Eye (tissue), 1 donor: ENCODE measurements at regions not wholly inside any gene's neighbourhood (a gene's known extent, or its start where the extent isn't known, plus 50 kb on each side); places are given as distances from the start of the nearest gene placed in this dataset.

Source experiments
- DNase-seq: peaks from one replicate; pipeline ENCODE4 v3.0.0-alpha.2; 2015

DNA sequence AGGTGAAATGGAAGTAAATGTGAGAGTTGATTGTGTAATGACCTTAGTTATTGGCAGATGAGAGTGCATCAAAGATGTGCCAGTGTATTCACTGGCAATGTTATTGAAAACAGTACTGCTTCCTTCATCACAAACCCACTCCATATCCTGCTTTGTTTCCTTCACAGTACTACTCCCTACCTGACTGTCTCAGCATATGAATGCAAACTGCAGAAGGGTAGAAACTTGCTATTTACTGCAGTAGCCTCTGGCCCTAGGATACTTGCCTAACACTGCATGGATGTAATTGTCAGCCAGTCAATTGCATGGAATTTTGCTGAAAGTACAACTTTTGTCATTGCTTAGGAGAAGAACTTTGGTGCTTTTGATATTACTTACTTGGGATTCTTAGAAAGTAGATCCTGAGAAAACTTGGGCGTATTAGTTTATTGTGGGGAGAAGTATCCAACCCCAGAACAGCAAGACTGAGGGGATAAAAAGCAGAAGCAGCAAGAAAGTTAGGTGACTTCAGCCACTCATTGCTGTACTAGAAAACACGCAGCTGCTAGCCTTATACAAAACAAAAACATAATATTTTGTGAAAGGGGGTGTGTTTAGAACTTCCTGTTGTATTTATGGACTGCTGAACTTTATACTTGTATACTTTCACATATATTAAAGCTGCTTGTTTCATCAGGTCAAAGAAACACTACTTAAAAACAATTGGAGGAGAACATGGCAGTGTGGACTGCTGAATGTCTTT is 219.0 kb downstream of the CCNG2 start:
- no peak for DNase-seq

DNA sequence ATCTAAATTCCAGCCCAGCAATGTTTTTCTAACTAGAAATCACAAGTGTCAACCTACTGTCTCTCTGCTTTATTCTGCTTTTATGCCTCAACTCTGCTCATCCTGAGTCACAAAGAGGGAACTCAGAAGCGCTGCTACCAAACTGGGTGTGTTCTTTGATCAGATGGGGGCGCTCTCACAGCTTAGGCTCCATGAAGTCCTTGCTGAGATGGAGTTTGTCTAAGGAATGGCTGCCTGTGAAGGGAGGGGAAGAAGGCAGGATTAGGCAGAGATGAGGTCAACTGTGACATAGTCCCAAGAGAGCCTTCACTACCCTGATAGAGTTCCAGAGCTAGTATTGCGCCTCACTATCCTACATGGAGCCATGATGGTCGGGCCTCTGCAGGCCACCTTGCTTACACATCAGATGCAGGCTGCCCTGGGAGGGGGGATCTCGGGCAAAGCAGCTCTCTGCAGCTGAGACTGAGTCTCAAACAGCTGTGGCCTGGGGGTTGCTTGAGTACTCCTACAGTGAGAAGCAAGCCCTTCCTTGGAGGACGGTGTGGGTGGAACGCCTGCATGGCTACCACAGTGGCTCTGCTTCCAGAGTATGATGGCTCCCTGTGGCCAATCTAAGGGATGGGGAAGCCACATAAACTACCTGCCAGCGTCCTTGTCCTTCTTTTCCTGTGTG is 219.9 kb downstream of the CCNG2 start:
- DNase-seq: no peak

DNA sequence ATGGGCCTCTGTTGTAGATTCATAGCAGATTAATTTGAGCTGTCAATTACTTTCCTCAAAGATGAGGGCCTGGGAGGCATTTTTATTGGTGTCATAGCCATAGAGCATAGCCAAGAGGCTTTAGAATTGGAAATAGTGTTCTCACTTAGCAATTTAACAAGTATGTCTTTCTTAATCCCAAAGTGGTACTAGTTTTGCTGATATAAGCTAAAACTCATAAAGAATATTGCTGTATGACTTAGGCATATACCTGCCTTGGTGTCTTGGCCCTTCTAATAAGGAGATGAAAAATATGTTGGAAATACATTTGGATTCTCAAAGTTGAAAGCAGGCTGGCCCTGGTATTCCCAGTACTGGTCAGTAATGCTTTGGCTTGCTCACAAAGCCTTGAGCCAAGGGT is 221.5 kb upstream of the CXCL13 start:
- no peak for DNase-seq

DNA sequence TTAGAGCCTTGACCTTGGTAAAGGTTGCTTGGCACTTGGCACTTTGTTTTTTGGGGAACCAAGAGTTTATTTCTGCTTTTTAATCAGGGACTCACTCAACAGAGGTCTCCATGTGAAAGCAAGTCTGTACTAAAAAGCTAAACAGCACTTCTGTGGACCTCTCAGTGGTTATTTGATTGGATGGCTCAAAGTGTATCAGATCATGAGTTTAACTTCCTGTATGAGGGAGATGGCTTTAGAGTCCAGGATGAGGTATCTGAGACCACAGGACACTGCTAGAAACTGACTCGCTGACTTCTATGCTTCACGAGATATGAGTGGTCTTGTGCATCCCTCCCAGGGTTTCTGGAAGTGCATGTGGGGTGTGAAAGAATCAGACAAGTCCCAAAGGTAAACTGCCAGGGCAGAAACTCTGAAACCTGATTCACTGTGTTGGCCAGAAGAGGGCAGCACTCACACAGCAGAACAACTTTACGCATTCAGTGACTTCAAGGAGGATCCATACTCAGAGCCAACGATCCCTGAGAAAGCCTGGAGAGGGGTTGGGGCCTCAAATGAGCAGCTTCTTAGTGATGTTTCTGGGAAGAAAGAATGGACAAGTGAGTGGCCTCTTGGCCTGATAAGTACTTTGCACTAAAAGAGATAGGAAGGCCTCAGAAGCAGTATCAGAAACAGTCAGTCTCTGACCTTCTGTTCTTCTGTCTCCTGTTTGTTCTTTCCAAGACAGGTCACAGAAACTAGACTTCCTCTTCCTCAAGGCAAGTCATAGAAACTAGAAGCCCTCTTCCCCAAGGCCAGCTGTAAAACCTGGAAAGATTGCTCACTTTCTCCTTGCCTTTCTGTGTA is 220.3 kb upstream of the CXCL13 start:
- peak; percentile 82 for DNase-seq

DNA sequence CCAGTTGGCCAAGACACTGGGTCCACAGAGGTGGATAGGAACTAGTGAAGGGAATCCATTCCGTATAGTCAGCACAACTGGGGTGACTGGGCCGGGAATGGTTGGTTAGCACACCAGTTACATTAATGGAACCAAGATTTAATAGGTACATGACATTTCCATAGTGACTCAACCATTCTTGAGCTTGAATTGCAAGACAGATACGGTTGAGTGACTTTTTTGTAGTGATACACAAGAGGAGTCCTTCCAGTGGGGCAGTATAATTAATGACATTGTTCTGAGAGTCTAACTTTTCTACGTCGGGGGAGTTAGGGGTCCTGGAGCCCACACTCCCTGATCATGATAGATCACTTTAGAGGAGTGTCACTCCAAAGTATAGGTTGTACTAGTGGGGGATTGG is 211.6 kb upstream of the CXCL13 start:
- no peak for DNase-seq

DNA sequence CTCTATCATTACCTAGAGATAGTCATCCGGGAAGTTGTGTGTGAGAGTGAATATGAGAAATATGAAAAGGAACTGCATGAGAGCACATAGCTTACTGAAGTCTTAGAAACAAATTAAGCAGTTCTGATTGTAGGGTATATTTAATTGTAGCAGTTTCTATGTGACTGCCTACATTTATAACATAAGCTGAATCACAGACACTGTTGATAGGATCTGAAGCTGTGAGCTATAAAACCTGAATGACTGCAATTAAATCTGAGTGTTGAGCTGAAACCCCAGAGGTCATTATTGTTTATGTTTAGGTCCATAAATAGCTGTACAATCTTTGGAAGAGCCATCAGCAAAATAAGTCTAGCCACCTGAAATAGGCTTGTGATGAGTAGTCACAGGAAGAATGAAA is 210.1 kb upstream of the CXCL13 start:
- no peak for DNase-seq

DNA sequence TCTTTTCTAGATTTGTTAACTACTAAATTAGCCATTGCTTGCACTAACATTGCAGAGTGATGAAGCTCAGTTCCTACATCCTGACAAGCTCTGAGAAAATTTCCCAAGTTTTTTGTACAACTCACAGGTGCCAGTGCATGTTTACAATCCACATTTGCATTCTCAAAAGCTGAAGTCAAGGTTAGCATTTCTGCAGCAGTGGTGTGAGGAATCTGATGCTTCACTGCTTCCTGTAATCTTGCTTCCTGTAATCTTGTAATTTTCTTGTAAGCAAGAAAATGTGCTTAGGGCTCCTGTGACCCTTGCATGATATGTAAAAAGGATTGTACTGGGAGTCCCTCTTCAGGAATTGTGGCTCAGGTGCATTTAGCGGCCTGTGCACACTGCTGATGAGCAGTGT is 207.4 kb upstream of the CXCL13 start:
- no peak for DNase-seq

DNA sequence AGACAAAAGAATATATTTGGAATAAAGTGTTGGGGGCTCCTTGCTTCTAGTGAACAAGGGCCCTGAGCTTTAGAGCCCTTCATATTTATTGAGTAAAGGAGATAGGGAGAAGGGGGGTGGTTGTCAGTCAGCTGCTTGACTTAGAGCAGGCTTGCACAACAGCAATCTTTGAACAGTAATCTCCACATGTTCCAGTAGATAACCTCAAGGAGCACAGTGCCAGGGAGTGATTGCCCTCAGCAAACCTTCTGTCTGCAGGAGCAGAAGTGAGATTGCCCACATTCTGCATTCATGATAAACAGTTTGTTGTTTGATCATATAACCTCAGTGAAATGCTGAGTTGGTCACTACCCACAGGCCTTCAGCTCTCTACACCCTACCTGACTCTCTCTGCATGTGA is 205.8 kb upstream of the CXCL13 start:
- no peak for DNase-seq

DNA sequence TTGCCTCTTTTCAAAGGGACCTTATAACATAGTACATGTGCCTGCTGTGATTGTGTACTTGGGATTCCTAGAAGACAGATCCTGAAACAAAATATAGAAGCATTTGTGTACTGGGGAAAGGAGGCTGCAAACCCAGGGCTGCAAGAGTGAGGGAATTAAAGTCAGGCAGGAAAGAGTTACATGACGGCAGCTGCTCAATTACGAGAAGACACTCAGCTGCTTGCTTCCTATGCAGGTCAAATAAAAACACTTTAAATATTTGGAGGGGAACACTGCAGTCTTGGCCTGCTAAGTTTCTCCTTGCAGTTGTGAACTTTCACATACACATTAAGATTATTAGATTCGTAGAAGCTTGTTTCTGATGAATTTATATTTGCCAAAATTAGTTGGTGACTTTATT is 191.9 kb upstream of the CXCL13 start:
- DNase-seq: peak; percentile 12

DNA sequence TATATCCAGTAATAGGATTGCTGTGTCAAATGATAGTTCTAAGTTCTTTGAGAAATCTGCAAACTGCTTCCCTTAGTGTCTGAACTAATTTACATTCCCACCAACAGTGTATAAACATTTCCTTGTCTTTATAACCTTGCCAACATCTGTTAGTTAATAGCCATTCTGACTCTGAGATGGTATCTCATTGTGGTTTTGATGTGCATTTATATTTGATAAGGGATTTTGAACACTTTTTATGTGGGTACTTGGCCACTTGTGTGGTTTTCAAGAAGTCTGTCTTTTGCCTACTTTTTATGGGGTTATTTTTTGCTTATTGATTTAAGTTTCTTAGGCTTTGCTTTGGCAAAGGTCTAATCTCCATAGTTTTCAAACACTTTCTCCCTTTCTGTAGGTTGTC is 189.9 kb upstream of the CXCL13 start:
- DNase-seq: no peak

DNA sequence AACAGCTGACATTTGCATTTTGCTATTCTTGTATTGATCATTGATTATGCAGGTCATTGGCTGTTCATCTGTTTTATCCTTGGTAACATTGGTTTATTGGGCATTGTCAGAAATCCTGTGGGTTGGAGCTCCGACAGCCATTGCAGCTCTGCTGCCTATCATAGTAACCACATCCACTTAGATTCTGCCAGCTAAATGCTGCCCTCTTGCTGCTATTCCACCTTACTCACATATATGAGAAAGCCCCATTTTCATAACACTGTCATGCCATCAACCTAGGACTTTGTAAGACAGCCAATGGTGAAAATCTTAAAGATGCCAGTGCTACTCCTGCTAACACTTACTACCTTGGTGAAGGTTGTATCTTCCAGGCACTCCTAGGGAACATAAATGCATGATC is 187.3 kb upstream of the CXCL13 start:
- peak; percentile 16 for DNase-seq

DNA sequence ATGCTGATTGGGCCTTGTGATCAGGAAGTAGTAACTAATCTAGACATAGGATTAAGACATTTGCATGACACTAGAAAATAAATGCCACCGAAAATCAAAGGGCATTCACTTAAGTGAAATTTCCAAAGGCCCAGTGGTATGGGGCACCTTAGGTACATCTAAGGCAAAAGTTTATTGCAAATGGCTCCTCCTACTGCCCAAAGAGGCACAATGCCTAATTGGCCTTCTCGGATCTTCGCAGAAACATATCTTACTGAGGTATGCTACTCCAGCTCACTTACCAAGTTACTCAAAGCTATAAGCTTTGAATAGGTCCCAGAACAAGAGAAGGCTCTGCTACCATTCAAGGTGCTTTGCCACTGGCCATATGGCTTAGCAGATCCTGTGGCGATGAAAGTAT is 174.8 kb upstream of the CXCL13 start:
- no peak for DNase-seq

DNA sequence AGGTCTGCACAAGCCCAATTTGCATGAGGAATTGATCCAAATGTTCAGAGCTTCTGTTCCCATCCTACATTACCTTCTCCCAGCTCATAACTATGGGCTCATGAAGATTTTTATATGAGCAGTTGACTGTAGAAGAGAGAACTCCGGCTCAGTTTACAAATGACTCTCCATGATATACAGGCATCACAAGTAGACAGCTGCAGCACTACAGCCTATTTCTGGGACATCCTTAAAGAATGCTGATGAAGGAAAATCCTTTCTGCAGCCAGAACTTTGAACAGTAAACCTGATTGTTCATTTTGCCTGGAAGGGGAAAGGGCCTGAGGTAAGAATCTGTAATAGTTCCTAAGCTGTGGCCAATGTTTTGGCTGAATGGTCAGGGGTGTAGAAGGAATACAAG is 174.1 kb upstream of the CXCL13 start:
- no peak for DNase-seq

DNA sequence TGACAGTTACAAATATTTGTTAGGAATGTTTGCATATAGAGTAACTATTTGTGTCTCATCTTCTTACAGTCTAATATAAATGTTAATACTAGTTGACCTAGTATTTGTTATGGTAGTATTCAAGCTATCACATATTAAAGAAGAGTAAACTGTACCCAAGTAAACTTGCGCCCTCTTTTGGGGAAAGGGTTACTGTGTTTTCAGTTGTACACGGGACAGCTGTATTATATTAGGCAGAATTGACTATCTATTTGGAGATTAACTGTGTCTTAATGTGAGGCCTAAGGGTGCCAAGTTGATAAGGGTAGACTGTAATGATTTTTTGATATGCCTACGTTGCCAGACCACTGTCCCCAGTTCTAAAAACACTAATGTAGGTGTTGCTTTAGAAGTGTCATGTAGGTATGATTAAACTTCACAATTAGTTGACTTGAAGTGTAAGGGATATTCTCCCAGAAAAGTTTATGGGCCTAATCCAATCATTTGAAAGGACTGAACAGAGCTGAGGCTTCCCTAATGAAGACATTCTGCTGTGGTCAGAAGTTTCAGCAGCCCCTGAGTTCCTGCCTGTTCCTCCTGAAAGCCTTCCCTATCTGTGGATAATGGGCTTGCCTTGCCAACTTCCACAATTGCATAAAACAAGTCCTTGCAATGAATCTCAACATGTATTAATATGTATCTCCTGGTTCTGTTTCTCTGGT is 172.8 kb upstream of the CXCL13 start:
- no peak for DNase-seq

DNA sequence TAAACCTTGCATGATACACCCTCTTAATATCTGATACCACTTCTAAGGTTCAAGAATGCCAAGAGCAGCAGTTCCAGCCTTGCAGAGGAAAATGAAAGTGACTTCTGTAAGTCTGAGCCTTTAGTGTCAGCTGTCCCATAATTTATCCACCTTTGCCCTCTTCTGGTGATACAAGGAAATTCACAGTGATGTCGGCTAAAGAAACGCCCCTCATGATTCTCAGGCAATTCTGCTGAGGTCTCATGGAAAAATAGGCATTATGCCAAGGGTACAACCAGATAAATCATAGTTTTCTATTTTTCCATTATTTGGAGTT is 172.2 kb upstream of the CXCL13 start:
- peak; percentile 78 for DNase-seq

DNA sequence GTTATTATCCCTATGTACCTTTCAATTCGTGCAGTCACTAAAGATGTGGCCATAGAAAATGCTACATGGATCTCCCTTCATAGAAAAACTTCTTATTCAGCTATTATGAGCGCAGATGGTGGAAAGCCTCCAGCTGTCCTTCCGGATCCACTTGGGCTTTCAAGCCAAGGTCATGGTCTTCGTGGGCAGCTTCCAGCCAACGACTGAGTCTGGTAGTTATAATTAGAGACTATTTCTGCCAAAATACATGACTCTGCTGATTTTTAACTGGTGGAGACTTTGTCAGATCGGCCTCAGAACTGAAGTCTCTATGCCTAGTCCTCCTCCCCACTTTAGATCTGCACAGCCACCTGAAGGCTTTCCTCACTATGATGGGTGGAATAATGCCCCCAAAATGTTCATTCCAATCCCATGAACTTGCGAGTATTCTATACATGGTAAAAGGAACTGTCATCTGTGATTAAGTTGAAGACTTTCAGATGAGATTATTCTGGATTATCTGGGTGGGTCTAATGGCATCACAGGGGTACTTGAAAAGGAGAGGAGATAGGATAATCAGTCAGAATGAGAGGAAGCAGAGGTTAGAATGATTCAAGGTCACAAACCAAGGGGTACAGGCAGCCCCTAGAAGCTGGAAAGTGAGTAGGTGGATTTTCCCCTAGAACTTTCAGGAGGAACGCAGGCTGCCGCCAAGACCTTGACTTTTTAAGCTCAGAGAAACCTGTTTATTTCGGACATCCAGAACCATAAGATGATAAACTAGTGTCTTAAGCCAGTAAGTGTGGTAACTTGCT is 171.1 kb upstream of the CXCL13 start:
- DNase-seq: no peak

DNA sequence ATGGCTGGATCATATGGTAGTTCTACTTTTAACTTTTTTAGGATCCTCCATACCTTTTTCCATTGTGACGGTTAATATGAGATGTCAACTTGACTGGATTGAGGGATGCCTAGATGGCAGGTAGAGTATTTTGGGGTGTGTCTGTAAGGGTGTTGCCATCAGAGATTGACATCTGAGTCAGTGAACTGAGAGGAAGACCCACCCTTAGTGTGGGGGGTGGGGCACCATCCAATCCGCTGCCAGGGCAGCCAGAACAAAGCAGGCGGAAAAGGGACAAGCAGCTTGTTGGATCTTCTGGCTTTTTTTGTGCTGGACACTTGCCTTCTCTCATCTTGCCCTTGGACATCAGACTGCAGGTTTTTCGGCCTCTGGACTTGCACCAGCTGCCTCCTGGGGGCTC is 168.5 kb upstream of the CXCL13 start:
- no peak for DNase-seq

DNA sequence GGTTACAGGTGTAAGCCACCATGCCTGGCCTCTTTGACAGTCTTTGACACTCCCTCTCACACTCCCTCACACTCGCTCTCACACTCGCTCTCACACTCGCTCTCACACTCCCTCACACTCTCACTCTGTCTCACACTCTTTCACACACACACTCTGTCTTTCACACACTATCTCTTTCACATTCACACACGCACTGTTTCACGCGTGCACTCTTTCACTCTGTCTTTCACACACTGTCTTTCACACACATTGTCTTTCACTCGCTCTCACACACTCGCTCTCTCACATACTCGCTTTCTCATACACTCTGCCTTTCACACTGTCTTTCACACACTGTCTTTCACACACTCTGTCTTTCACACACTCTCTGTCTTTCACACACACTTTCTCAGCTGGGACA is 167.1 kb upstream of the CXCL13 start:
- no peak for DNase-seq

DNA sequence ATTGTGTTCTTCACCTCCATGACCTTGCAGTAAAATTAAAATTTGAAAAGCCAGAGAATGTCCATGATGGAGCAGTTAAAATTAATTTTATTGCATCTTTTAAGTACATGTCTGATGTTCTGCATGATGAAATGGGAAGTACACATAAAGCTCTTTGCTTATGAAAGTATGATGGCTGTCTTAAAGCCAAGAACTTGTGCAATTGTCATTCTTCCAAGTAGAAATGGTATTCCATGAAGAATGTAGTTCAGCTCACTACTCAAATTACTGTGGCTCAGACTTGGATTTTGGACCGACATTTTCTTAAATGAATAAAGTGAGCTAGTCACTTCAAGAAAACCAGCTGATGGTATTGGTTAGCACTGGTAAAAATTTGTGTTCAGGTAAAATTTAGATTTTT is 161.7 kb upstream of the CXCL13 start:
- no peak for DNase-seq

DNA sequence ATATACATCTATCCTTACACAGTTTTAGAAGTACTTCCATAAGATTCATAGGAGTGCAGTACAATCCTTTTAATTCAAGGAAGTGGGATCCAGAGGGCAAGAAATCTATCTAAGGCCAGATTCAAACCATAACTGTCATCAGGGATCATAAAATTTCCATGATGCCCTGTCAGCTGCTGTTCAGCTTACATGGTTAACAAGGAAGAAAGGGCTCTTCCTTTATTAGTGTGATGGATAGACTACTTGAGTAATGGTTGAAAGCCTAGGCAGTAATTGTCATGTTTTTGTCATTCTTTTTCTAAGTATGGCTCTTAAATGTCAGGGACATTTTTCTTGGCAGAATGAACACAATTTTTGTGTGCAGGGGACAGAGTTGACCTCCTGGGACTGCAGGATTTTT is 159.8 kb upstream of the CXCL13 start:
- DNase-seq: peak; percentile 46

DNA sequence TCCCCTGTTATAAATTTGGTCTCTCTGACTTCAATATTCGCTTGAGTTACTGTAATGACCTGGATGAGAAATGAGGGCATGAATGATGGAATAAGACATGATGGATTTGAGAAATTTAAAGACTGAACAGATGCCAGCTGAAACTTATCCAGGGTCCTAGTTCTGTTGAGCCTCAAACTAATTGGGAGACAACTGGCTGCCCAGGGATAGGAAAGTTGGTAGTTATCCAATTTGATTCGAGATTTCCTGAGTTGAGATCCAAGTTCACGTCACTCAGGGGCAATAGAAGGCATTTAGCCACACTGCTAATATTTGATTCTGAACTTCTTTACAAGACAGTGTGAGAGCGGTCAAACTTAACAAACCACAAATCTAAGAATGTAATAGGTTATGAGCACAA is 159.0 kb upstream of the CXCL13 start:
- peak; percentile 43 for DNase-seq

DNA sequence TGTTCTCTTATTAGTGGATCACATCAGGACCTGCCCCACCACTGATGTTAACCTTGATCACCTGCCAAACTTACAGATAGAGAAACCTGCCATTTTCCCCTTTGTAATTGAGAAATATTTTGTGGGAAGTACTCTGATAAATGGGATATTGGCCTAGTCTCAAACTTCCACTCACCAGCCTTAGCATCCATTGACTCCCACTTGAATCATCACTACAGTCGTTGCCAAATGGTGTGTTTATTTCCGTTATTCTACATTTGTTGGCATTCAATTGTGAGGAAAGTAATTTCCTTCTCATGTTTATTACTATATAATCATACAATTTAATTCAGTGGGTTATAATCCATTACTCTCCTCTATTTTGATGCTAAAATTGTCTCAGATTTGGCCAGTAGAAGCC is 156.4 kb upstream of the CXCL13 start:
- no peak for DNase-seq

DNA sequence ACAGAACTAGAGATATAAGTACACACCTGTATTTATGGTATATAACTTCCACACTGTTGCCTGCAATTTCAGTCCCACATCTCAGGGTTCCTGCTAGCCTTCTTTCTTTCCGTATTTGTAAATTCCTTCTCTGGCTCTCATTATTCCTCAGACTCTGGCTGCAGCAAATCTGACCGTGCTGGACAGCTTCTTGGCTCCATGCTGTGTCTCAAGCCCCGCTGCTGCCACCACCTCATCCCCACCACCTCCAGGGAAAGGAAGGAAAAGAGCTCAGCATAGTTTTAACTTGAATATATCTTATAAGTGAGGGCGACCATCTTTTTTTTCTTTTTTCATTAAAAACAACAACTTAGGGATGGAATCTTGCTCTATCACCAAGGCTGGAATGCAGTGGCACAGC is 155.6 kb upstream of the CXCL13 start:
- no peak for DNase-seq
